Cardiac muscle cell (in vitro differentiated cells and primary cell): ENCODE measurements at regions not wholly inside any gene's neighbourhood (a gene's known extent, or its start where the extent isn't known, plus 50 kb on each side); places are given as distances from the start of the nearest gene placed in this dataset.
"Not testable (repeated sequence)": the region's sequence is repeated elsewhere in the genome, so short reads cannot be mapped to it uniquely, and the experiment has no call there.

ENCODE experiments used
- DNase-seq, 2 donors: peaks; one replicate each; pipeline versions ENCODE4 v3.0.0 to v3.0.0-alpha.2; 2010 to 2017; ENCODE audit warnings: low read depth in 1 of 2, low spot score in 1 of 2
- H3K27ac ChIP-seq: fragments of 200-600 bp; sonication (generic); 2 replicates; pipeline ENCODE4 v1.5.1; 2016
- H3K27me3 ChIP-seq: fragments of 200-600 bp; sonication (generic); 2 replicates; pipeline ENCODE4 v1.6.0; 2016; ENCODE audit warnings: control low read depth
- H3K36me3 ChIP-seq: fragments of 200-600 bp; sonication (generic); 2 replicates; pipeline ENCODE4 v1.5.1; 2016; ENCODE audit warnings: control low read depth
- H3K4me1 ChIP-seq: fragments of 200-600 bp; sonication (generic); 2 replicates; pipeline ENCODE4 v1.8.1; 2017; ENCODE audit warnings: low read depth, mild to moderate bottlenecking, mixed run types
- H3K4me3 ChIP-seq: fragments of 200-600 bp; sonication (generic); 2 replicates; pipeline ENCODE4 v1.5.1; 2016; ENCODE audit warnings: mild to moderate bottlenecking
- H3K9me3 ChIP-seq: fragments of 200-600 bp; sonication (generic); 2 replicates; pipeline ENCODE4 v1.5.1; 2017; ENCODE audit warnings: low read depth, mild to moderate bottlenecking, control low read depth
- TF ChIP-seq, protein P1 (sequence below): IDR thresholded peaks from 2 replicates; pipeline ENCODE4 v1.5.1; 2012; ENCODE audit warnings: low read depth, mild to moderate bottlenecking, low read length

DNA sequence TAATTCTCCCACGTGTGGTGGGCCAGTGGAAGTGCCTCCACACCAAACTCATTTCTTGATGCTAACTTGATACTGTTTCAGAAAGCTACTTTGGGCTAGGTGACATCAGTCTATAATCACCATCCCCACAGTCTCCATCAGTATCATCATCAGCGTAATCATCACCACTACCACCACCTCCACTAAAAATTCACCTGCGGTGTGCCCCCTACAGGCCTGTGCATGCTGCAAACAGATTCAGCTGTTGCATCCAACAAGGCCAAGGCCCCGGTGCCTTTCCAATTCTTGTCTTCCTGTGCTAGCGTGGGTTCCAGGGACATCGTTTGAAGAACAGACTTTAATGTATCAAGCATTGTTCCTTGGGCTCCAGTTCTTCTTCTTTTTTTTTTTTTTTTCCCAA, 201.3 kb upstream of the EXOC2 start:
- TF ChIP-seq, protein P1, sequence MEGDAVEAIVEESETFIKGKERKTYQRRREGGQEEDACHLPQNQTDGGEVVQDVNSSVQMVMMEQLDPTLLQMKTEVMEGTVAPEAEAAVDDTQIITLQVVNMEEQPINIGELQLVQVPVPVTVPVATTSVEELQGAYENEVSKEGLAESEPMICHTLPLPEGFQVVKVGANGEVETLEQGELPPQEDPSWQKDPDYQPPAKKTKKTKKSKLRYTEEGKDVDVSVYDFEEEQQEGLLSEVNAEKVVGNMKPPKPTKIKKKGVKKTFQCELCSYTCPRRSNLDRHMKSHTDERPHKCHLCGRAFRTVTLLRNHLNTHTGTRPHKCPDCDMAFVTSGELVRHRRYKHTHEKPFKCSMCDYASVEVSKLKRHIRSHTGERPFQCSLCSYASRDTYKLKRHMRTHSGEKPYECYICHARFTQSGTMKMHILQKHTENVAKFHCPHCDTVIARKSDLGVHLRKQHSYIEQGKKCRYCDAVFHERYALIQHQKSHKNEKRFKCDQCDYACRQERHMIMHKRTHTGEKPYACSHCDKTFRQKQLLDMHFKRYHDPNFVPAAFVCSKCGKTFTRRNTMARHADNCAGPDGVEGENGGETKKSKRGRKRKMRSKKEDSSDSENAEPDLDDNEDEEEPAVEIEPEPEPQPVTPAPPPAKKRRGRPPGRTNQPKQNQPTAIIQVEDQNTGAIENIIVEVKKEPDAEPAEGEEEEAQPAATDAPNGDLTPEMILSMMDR, result no peak
- H3K27ac ChIP-seq, result no peak overlapping the region
- peaks cover 8% of the 10 kb centered on the region for H3K27me3 ChIP-seq
- no peaks in the 10 kb centered on the region for H3K36me3 ChIP-seq
- no peak for DNase-seq
- no peaks in the 10 kb centered on the region for H3K4me1 ChIP-seq
- no peak overlapping the region for H3K4me3 ChIP-seq
- no peaks in the 10 kb centered on the region for H3K9me3 ChIP-seq

- TF ChIP-seq, protein P1, result no peak
- Histone ChIP-seq H3K4me3 (no peak overlapping the region), H3K36me3 (no peaks in the 10 kb centered on the region), H3K9me3 (no peaks in the 10 kb centered on the region), H3K27ac (no peak overlapping the region), H3K27me3 (no peaks in the 10 kb centered on the region), H3K4me1 (no peaks in the 10 kb centered on the region)
- no peak for DNase-seq
These were observed 198.1 kb upstream of the EXOC2 start for GRCh38 chr6:890995-891394.

GRCh38 chr6:890201-890600, 197.3 kb upstream of the EXOC2 start:
- Histone ChIP-seq H3K27ac (no peak overlapping the region), H3K4me1 (no peaks in the 10 kb centered on the region), H3K9me3 (no peaks in the 10 kb centered on the region), H3K36me3 (no peaks in the 10 kb centered on the region), H3K27me3 (no peaks in the 10 kb centered on the region), H3K4me3 (no peak overlapping the region)
- DNase-seq, result no peak
- TF ChIP-seq, protein P1, result no peak

GRCh38 chr6:887583-888235, 194.8 kb upstream of the EXOC2 start:
- Histone ChIP-seq H3K36me3 (no peaks in the 10 kb centered on the region), H3K4me3 (no peak overlapping the region), H3K9me3 (no peaks in the 10 kb centered on the region), H3K27me3 (no peaks in the 10 kb centered on the region), H3K27ac (no peak overlapping the region), H3K4me1 (no peaks in the 10 kb centered on the region)
- TF ChIP-seq, protein P1, result no peak
- no peak for DNase-seq

DNA sequence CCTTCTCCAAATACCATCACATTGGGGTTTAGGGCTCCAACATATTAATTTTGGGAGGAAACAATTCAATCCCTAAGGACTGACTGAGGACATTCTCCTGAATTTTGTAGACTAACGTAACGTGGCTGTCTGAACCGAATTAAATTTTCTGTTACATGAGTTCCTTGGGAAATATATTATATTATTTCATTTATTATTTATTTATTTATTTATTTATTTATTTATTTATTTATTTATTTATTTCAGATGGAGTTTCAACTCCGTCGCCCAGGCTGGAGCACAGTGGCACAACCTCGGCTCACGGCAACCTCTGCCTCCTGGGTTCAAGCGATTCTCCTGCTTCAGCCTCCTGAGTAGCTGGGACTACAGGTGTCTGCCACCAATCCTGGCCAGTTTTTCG, 193.2 kb upstream of the EXOC2 start:
- not testable (repeated sequence) for H3K27ac ChIP-seq, DNase-seq, H3K4me1 ChIP-seq, H3K4me3 ChIP-seq, H3K9me3 ChIP-seq, H3K36me3 ChIP-seq, H3K27me3 ChIP-seq

DNA sequence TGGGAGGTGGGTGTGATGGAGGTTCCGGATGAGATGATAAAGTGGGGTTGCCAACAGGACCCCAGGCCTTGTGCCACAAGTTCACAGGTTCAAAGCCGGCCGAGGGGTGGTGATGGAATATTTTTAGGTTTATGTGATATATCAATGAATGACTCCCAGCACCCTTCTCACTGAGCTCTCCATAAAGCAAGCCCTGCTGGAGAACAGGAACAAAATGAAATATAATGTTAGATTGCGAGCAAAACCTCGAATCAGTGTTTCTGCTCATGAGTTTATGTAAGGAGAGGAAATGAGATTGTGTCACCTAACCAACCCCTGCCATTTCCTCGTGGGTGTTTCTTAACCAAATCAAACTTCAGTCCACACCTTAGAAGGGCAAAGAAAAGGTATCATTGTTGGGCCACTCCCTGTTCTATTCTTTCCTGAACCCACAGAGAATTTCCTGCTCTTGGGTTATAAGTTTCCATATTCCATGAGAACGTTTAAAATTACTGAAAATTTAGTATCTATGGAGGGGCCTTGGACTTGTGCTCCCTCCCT, 192.2 kb upstream of the EXOC2 start:
- H3K36me3 ChIP-seq, result no peaks in the 10 kb centered on the region
- H3K27ac ChIP-seq, result no peak overlapping the region
- no peak overlapping the region for H3K4me3 ChIP-seq
- TF ChIP-seq, protein P1, result no peak
- no peaks in the 10 kb centered on the region for H3K9me3 ChIP-seq
- DNase-seq, result no peak
- no peaks in the 10 kb centered on the region for H3K27me3 ChIP-seq
- no peaks in the 10 kb centered on the region for H3K4me1 ChIP-seq
